ENCODE measurements at regions not wholly inside any gene's neighbourhood (a gene's known extent, or its start where the extent isn't known, plus 50 kb on each side); places are given as distances from the start of the nearest gene placed in this dataset.
"Not testable (repeated sequence)": the region's sequence is repeated elsewhere in the genome, so short reads cannot be mapped to it uniquely, and the experiment has no call there.

GRCh38 chr2:53493210-53493609 is 274.4 kb upstream of the CHAC2 start:
- DNase-seq (ENCODE audit: low spot score), result no peak

- DNase-seq (ENCODE audit: low spot score), result peak; percentile 67
These were observed 276.9 kb upstream of the CHAC2 start for GRCh38 chr2:53490659-53491058.

GRCh38 chr2:53486185-53486899 is 281.3 kb upstream of the CHAC2 start:
- not testable (repeated sequence) for DNase-seq (ENCODE audit: low spot score)

- DNase-seq (ENCODE audit: low spot score), result no peak
These were observed 282.4 kb upstream of the CHAC2 start for GRCh38 chr2:53485021-53485728.

- no peak for DNase-seq (ENCODE audit: low spot score)
These were observed 283.1 kb upstream of the CHAC2 start for GRCh38 chr2:53484531-53484930.

GRCh38 chr2:53477517-53477916 is 290.1 kb upstream of the CHAC2 start:
- no peak for DNase-seq (ENCODE audit: low spot score)

- no peak for DNase-seq (ENCODE audit: low spot score)
These were observed 290.8 kb upstream of the CHAC2 start for GRCh38 chr2:53476834-53477233.

- DNase-seq (ENCODE audit: low spot score), result no peak
These were observed 291.8 kb upstream of the CHAC2 start for GRCh38 chr2:53475766-53476165.

- DNase-seq (ENCODE audit: low spot score), result peak; percentile 95
These were observed 292.3 kb upstream of the CHAC2 start for GRCh38 chr2:53475321-53475720.

GRCh38 chr2:53474914-53475313 is 292.7 kb upstream of the CHAC2 start:
- DNase-seq (ENCODE audit: low spot score), result no peak

GRCh38 chr2:53473775-53474311 is 293.8 kb upstream of the CHAC2 start:
- DNase-seq (ENCODE audit: low spot score), result no peak

GRCh38 chr2:53473236-53473635 is 294.4 kb upstream of the CHAC2 start:
- DNase-seq (ENCODE audit: low spot score), result no peak

GRCh38 chr2:53467467-53468180 is 300.0 kb upstream of the CHAC2 start:
- no peak for DNase-seq (ENCODE audit: low spot score)

GRCh38 chr2:53463806-53464726 is 303.5 kb upstream of the CHAC2 start:
- DNase-seq (ENCODE audit: low spot score), result no peak

- no peak for DNase-seq (ENCODE audit: low spot score)
These were observed 306.7 kb upstream of the CHAC2 start for GRCh38 chr2:53460937-53461336.

GRCh38 chr2:53460347-53460746 is 307.3 kb upstream of the CHAC2 start:
- peak; percentile 79 for DNase-seq (ENCODE audit: low spot score)

GRCh38 chr2:53455094-53455493 is 312.5 kb upstream of the CHAC2 start:
- DNase-seq (ENCODE audit: low spot score), result no peak

GRCh38 chr2:53452957-53453748 is 314.5 kb upstream of the CHAC2 start:
- DNase-seq (ENCODE audit: low spot score), result no peak

GRCh38 chr2:53452400-53452799 is 315.2 kb upstream of the CHAC2 start:
- no peak for DNase-seq (ENCODE audit: low spot score)

- no peak for DNase-seq (ENCODE audit: low spot score)
These were observed 316.7 kb upstream of the CHAC2 start for GRCh38 chr2:53450923-53451322.

GRCh38 chr2:53448591-53448990 is 319.0 kb upstream of the CHAC2 start:
- DNase-seq (ENCODE audit: low spot score), result no peak
